ENCODE measurements at regions not wholly inside any gene's neighbourhood (a gene's known extent, or its start where the extent isn't known, plus 50 kb on each side); places are given as distances from the start of the nearest gene placed in this dataset.

- TF ChIP-seq CTCF (IDR thresholded peaks at IDR 0.05), result no peak
Measured at GRCh38 chrX:94041881-94042280, 367.9 kb downstream of the FAM133A start.

GRCh38 chrX:94045724-94046123 is 371.7 kb downstream of the FAM133A start:
- TF ChIP-seq CTCF (IDR thresholded peaks at IDR 0.05), result no peak

GRCh38 chrX:94051926-94052325 is 377.9 kb downstream of the FAM133A start:
- no peak for TF ChIP-seq CTCF (IDR thresholded peaks at IDR 0.05)

- no peak for TF ChIP-seq CTCF (IDR thresholded peaks at IDR 0.05)
Measured at GRCh38 chrX:94053575-94053974, 379.6 kb downstream of the FAM133A start.

GRCh38 chrX:94057385-94057784 is 383.4 kb downstream of the FAM133A start:
- no peak for TF ChIP-seq CTCF (IDR thresholded peaks at IDR 0.05)

DNA sequence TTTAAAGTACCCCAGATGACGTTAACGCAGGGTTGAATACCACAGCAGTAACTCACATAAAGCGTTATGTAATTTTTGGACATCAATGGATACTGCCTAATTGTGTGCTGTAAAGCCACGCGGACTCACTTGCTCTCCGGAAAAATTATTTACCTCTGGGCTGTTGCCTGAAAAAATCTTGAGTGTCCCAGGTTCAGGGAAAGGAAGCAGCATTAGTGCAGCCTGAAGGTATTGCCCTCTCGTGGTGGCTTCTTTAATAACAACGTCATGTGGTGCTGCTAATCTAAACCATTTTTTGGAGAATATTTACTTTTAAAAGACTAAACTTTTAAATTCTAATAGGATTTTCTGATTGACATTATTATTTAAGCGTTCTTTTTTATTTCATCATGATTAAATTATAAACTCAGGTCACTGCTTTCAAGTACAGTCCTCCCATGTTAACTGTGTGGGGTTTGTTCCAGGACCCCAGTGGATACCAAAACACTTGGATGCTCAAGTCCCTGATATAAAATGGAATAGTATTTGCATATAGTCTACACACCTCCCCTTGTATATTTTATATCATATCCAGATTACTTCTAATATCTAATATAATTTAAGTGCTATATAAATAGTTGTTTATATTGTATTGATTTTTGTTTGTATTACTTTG is 384.8 kb downstream of the FAM133A start:
- peak; percentile 44 for TF ChIP-seq CTCF (IDR thresholded peaks at IDR 0.05)

DNA sequence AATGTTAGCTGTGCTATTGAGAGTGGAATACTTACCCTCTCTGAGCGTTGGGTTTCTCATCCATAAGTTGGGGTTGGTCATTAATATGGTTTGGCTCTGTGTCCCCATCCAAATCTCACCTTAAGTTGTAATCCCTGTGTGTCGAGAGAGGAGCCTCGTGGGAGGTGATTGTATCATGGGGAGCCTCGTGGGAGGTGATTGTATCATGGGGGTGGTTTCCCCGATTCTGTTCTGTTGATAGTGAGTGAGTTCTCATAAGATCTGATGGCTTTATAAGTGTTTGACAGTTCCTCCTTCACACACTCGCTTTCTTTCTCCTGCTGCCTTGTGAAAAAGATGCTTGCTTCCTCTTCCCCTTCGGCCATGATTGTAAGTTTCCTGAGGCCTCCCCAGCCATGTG is 391.1 kb downstream of the FAM133A start:
- TF ChIP-seq CTCF (IDR thresholded peaks at IDR 0.05), result no peak

DNA sequence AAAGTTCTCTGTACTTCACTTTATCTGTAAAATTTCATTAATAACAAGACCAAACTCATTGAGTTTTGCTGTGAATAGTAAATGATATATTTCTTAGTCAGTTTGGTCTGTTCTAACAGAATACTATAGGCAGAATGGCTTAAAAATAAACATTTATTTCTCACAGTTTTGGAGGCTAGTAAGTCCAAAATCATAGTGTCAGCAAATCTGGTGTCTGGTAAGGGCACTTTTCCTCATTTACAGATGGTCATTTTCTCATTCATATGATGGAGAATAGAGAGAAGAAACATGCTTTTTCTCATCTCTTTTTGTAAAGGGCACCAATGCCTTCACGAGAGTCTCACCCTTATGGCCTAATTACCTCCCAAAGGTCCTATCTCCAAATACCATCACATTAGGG is 415.1 kb downstream of the FAM133A start:
- no peak for TF ChIP-seq CTCF (IDR thresholded peaks at IDR 0.05)

All from LNCAP (cell line).